ENCODE measurements at regions not wholly inside any gene's neighbourhood (a gene's known extent, or its start where the extent isn't known, plus 50 kb on each side); places are given as distances from the start of the nearest gene placed in this dataset.
"Not testable (repeated sequence)": the region's sequence is repeated elsewhere in the genome, so short reads cannot be mapped to it uniquely, and the experiment has no call there.

- no peak for DNase-seq
These were observed 106.8 kb downstream of the HRH4 start for GRCh38 chr18:24567199-24567598.

GRCh38 chr18:24570716-24571115, 110.3 kb downstream of the HRH4 start:
- no peak for DNase-seq

GRCh38 chr18:24582771-24583170, 122.3 kb downstream of the HRH4 start:
- DNase-seq, result no peak

- DNase-seq, result no peak
These were observed 123.8 kb downstream of the HRH4 start for GRCh38 chr18:24584205-24584604.

GRCh38 chr18:24584813-24585212, 124.4 kb downstream of the HRH4 start:
- no peak for DNase-seq

GRCh38 chr18:24585996-24586566, 125.6 kb downstream of the HRH4 start:
- no peak for DNase-seq

GRCh38 chr18:24586662-24587360, 126.4 kb downstream of the HRH4 start:
- DNase-seq, result no peak

GRCh38 chr18:24588440-24588839, 128.0 kb downstream of the HRH4 start:
- DNase-seq, result no peak

GRCh38 chr18:24590946-24591345, 130.5 kb downstream of the HRH4 start:
- no peak for DNase-seq

- no peak for DNase-seq
These were observed 133.0 kb downstream of the HRH4 start for GRCh38 chr18:24593401-24593800.

- DNase-seq, result no peak
These were observed 133.4 kb downstream of the HRH4 start for GRCh38 chr18:24593886-24594285.

- DNase-seq, result no peak
These were observed 135.2 kb downstream of the HRH4 start for GRCh38 chr18:24595561-24596031.

GRCh38 chr18:24600076-24600654, 139.7 kb downstream of the HRH4 start:
- no peak for DNase-seq

GRCh38 chr18:24601585-24601984, 141.1 kb downstream of the HRH4 start:
- no peak for DNase-seq

GRCh38 chr18:24602201-24602600, 141.8 kb downstream of the HRH4 start:
- no peak for DNase-seq

- no peak for DNase-seq
These were observed 142.7 kb downstream of the HRH4 start for GRCh38 chr18:24603151-24603550.

GRCh38 chr18:24605444-24605843, 145.0 kb downstream of the HRH4 start:
- no peak for DNase-seq

GRCh38 chr18:24609254-24609653, 148.8 kb downstream of the HRH4 start:
- DNase-seq, result no peak

GRCh38 chr18:24611075-24611474, 150.6 kb downstream of the HRH4 start:
- DNase-seq, result no peak

GRCh38 chr18:24613896-24614640, 153.6 kb downstream of the HRH4 start:
- no peak for DNase-seq

GRCh38 chr18:24616653-24617052, 156.2 kb downstream of the HRH4 start:
- DNase-seq, result no peak

- DNase-seq, result not testable (repeated sequence)
These were observed 164.0 kb downstream of the HRH4 start for GRCh38 chr18:24624421-24624820.

- no peak for DNase-seq
These were observed 167.3 kb downstream of the HRH4 start for GRCh38 chr18:24627644-24628315.

All from GF-D8 (cell line).